ENCODE measurements at regions not wholly inside any gene's neighbourhood (a gene's known extent, or its start where the extent isn't known, plus 50 kb on each side); places are given as distances from the start of the nearest gene placed in this dataset.
"Not testable (repeated sequence)": the region's sequence is repeated elsewhere in the genome, so short reads cannot be mapped to it uniquely, and the experiment has no call there.

GRCh38 chr4:26062215-26062614 lies 148.2 kb downstream of the SMIM20 start:
- Mint-ChIP-seq H3K27ac (ENCODE audit: unreplicated experiment) (no peak overlapping the region), H3K4me3 (ENCODE audit: unreplicated experiment) (no peak overlapping the region), H3K4me1 (ENCODE audit: low read depth, unreplicated experiment) (no peaks in the 10 kb centered on the region), H3K9me3 (ENCODE audit: unreplicated experiment) (no peaks in the 10 kb centered on the region), H3K36me3 (ENCODE audit: insufficient read depth, unreplicated experiment) (no peaks in the 10 kb centered on the region), H3K27me3 (ENCODE audit: insufficient read depth, unreplicated experiment) (no peaks in the 10 kb centered on the region)
- H3K4me1 ChIP-seq = no peaks in the 10 kb centered on the region
- DNase-seq = no peak
- no peaks in the 10 kb centered on the region for H3K36me3 ChIP-seq (ENCODE audit: control insufficient read depth, insufficient read depth, low read length)
- H3K9me3 ChIP-seq = no peaks in the 10 kb centered on the region
- CTCF ChIA-PET = interaction anchor here (0.9 kb wide), 1 partner anchor 99 kb away, joined by 3 read pairs; no protein-coding TSS in a partner anchor
- H3K4me3 ChIP-seq (ENCODE audit: low read depth, low read length) = no peak overlapping the region
- BruUV-seq (replicated peaks) = no TSS peak
- no peaks in the 10 kb centered on the region for H3K27me3 ChIP-seq (replicated peaks; ENCODE audit: control insufficient read depth, insufficient read depth, low read length)
- no peak for TF ChIP-seq CTCF (IDR thresholded peaks at IDR 0.05; ENCODE audit: insufficient read depth in 1 of 2, low read depth in 1 of 2, low read length in 1 of 2, severe bottlenecking in 1 of 2, unreplicated experiment in 1 of 2)
- intact Hi-C loops (cut with micrococcal nuclease; ENCODE audit: unreplicated experiment) = no loop called here
- POLR2A ChIA-PET = no interaction called here

- H3K27me3 Mint-ChIP-seq (ENCODE audit: insufficient read depth, unreplicated experiment); H3K27ac Mint-ChIP-seq (ENCODE audit: unreplicated experiment); H3K4me1 ChIP-seq; DNase-seq; H3K4me3 Mint-ChIP-seq (ENCODE audit: unreplicated experiment); H3K36me3 ChIP-seq (ENCODE audit: control insufficient read depth, insufficient read depth, low read length); H3K9me3 ChIP-seq; H3K27me3 ChIP-seq (replicated peaks; ENCODE audit: control insufficient read depth, insufficient read depth, low read length); BruUV-seq (replicated peaks); intact Hi-C loops (cut with micrococcal nuclease; ENCODE audit: unreplicated experiment); H3K36me3 Mint-ChIP-seq (ENCODE audit: insufficient read depth, unreplicated experiment); H3K9me3 Mint-ChIP-seq (ENCODE audit: unreplicated experiment); POLR2A ChIA-PET; H3K4me1 Mint-ChIP-seq (ENCODE audit: low read depth, unreplicated experiment); CTCF ChIA-PET; H3K4me3 ChIP-seq (ENCODE audit: low read depth, low read length): not testable (repeated sequence)
Observed at GRCh38 chr4:26064009-26064408, 150.0 kb downstream of the SMIM20 start.

- Mint-ChIP-seq H3K9me3 (ENCODE audit: unreplicated experiment) (no peaks in the 10 kb centered on the region), H3K27ac (ENCODE audit: unreplicated experiment) (no peak overlapping the region), H3K36me3 (ENCODE audit: insufficient read depth, unreplicated experiment) (no peaks in the 10 kb centered on the region), H3K4me3 (ENCODE audit: unreplicated experiment) (no peak overlapping the region), H3K27me3 (ENCODE audit: insufficient read depth, unreplicated experiment) (no peaks in the 10 kb centered on the region), H3K4me1 (ENCODE audit: low read depth, unreplicated experiment) (no peaks in the 10 kb centered on the region)
- Histone ChIP-seq H3K36me3 (ENCODE audit: control insufficient read depth, insufficient read depth, low read length) (no peaks in the 10 kb centered on the region), H3K9me3 (no peaks in the 10 kb centered on the region), H3K27me3 (replicated peaks; ENCODE audit: control insufficient read depth, insufficient read depth, low read length) (no peaks in the 10 kb centered on the region), H3K4me1 (no peaks in the 10 kb centered on the region), H3K4me3 (ENCODE audit: low read depth, low read length) (no peak overlapping the region)
- BruUV-seq (replicated peaks) = no TSS peak
- intact Hi-C loops (cut with micrococcal nuclease; ENCODE audit: unreplicated experiment) = no loop called here
- no peak for TF ChIP-seq CTCF (IDR thresholded peaks at IDR 0.05; ENCODE audit: insufficient read depth in 1 of 2, low read depth in 1 of 2, low read length in 1 of 2, severe bottlenecking in 1 of 2, unreplicated experiment in 1 of 2)
- CTCF ChIA-PET = no interaction called here
- DNase-seq = no peak
- POLR2A ChIA-PET = no interaction called here
Observed at GRCh38 chr4:26065833-26066232, 151.8 kb downstream of the SMIM20 start.

- Histone ChIP-seq H3K4me3 (ENCODE audit: low read depth, low read length) (no peak overlapping the region), H3K4me1 (no peaks in the 10 kb centered on the region), H3K9me3 (no peaks in the 10 kb centered on the region), H3K27me3 (replicated peaks; ENCODE audit: control insufficient read depth, insufficient read depth, low read length) (no peaks in the 10 kb centered on the region), H3K36me3 (ENCODE audit: control insufficient read depth, insufficient read depth, low read length) (no peaks in the 10 kb centered on the region)
- H3K4me3 Mint-ChIP-seq (ENCODE audit: unreplicated experiment) = no peak overlapping the region
- no peaks in the 10 kb centered on the region for H3K27me3 Mint-ChIP-seq (ENCODE audit: insufficient read depth, unreplicated experiment)
- no peaks in the 10 kb centered on the region for H3K4me1 Mint-ChIP-seq (ENCODE audit: low read depth, unreplicated experiment)
- ChIA-PET POLR2A (no interaction called here), CTCF (interaction anchor here (0.6 kb wide), 1 partner anchor 14 kb away, joined by 3 read pairs; no protein-coding TSS in a partner anchor)
- no TSS peak for BruUV-seq (replicated peaks)
- no peak for DNase-seq
- H3K36me3 Mint-ChIP-seq (ENCODE audit: insufficient read depth, unreplicated experiment) = no peaks in the 10 kb centered on the region
- H3K9me3 Mint-ChIP-seq (ENCODE audit: unreplicated experiment) = no peaks in the 10 kb centered on the region
- no peak overlapping the region for H3K27ac Mint-ChIP-seq (ENCODE audit: unreplicated experiment)
- intact Hi-C loops (cut with micrococcal nuclease; ENCODE audit: unreplicated experiment) = no loop called here
- TF ChIP-seq CTCF (IDR thresholded peaks at IDR 0.05; ENCODE audit: insufficient read depth in 1 of 2, low read depth in 1 of 2, low read length in 1 of 2, severe bottlenecking in 1 of 2, unreplicated experiment in 1 of 2) = no peak
Observed at GRCh38 chr4:26067035-26067434, 153.0 kb downstream of the SMIM20 start.
